ENCODE measurements at regions not wholly inside any gene's neighbourhood (a gene's known extent, or its start where the extent isn't known, plus 50 kb on each side); places are given as distances from the start of the nearest gene placed in this dataset.

DNA sequence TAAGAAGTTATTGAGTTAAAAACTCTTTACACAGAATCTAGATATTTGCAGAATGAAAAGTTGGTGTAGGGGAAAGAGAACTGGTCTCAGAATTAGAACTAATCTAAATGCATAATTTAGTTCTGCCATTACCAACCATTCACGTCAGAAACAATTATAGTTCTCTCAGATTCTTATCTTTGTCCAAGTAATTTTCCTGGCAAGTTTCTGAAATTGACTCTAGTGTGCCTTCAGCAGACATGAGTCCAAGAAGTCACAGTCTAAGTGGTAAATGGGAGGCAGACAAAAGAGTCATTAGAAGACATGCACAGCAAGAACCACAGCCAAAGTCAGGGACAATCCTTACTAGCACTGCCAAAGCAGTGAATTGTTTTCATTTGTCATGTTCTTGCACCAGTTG lies 1870.1 kb downstream of the LRRC4C start:
- TF ChIP-seq, protein P1, sequence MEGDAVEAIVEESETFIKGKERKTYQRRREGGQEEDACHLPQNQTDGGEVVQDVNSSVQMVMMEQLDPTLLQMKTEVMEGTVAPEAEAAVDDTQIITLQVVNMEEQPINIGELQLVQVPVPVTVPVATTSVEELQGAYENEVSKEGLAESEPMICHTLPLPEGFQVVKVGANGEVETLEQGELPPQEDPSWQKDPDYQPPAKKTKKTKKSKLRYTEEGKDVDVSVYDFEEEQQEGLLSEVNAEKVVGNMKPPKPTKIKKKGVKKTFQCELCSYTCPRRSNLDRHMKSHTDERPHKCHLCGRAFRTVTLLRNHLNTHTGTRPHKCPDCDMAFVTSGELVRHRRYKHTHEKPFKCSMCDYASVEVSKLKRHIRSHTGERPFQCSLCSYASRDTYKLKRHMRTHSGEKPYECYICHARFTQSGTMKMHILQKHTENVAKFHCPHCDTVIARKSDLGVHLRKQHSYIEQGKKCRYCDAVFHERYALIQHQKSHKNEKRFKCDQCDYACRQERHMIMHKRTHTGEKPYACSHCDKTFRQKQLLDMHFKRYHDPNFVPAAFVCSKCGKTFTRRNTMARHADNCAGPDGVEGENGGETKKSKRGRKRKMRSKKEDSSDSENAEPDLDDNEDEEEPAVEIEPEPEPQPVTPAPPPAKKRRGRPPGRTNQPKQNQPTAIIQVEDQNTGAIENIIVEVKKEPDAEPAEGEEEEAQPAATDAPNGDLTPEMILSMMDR (IDR thresholded peaks at IDR 0.05) = no peak
- TF ChIP-seq EZH2phosphoT487 (IDR thresholded peaks at IDR 0.05; ENCODE audit: borderline replicate concordance, low read depth) = no peak
- TF ChIP-seq TAF1 (IDR thresholded peaks at IDR 0.05; ENCODE audit: borderline replicate concordance, low read depth, low read length) = no peak
- TF ChIP-seq, protein P2, sequence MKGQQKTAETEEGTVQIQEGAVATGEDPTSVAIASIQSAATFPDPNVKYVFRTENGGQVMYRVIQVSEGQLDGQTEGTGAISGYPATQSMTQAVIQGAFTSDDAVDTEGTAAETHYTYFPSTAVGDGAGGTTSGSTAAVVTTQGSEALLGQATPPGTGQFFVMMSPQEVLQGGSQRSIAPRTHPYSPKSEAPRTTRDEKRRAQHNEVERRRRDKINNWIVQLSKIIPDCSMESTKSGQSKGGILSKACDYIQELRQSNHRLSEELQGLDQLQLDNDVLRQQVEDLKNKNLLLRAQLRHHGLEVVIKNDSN (IDR thresholded peaks at IDR 0.05; ENCODE audit: borderline replicate concordance, low read depth) = no peak
- TF ChIP-seq EP300 (IDR thresholded peaks at IDR 0.05; ENCODE audit: borderline replicate concordance in 1 of 2, low read depth in 1 of 2, low read length in 1 of 2) = no peak

All from SK-N-SH (cell line).